ENCODE measurements at regions not wholly inside any gene's neighbourhood (a gene's known extent, or its start where the extent isn't known, plus 50 kb on each side); places are given as distances from the start of the nearest gene placed in this dataset.

DNA sequence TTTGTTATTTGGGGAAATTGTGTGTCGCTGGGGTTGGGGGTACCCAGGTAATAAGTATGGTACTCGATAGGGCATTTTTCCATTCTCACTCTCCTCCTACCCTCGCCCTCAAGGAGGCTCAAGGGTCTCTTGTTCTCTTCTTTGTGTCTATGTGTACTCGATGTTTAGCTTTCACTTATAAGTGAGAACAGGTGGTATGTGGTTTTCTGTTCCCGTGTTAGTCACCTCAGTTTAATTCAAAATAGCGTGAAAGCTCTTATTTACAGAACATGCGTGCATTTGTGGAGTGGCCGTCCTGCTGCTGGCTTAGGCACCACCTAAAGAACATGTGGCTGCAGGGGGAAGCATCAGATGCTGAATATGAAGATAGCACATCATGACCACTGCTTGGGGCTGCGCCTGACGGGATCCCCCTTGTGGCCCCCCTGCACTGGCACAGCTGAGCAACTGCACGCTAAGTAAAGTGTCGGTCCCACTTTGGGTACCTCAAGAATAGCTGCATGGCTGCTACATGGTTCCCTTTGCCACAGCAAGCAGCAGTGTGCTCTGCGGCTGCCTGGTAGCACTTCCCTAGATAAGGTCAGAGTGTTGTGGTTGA, 569.0 kb downstream of the DCDC2C start:
- in situ Hi-C loops (cut with HindIII; ENCODE audit: low pct_unique_long_range_greater_than_20kb, low sequenced_read_pairs) = no loop called here

DNA sequence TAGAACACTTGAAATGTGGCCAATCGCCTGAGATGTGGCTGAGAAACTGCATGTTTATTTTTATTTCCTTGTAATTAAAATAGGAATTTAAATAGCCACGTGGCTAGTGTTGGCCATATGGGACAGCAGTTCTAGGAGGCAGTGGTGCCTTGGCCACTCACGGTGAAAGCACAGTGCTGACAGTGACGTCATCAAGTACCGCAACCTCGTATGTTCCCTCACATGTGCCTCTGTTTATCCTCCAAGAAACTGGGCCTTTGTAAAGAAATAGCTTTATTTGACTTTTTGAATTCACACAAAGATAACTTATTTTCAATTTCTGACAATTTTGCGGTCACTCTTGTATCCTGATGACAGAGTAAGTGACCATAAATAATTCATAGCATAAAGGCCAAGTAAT, 575.0 kb downstream of the DCDC2C start:
- in situ Hi-C loops (cut with HindIII; ENCODE audit: low pct_unique_long_range_greater_than_20kb, low sequenced_read_pairs) = no loop called here
- no peak for DNase-seq (ENCODE audit: low read depth)

More for the DNA sequence above, 569.0 kb downstream of the DCDC2C start:
- DNase-seq (ENCODE audit: low read depth) = no peak

GRCh38 chr2:4279431-4279830, 576.1 kb downstream of the DCDC2C start:
- in situ Hi-C loops (cut with HindIII; ENCODE audit: low pct_unique_long_range_greater_than_20kb, low sequenced_read_pairs) = no loop called here
- no peak for DNase-seq (ENCODE audit: low read depth)

GRCh38 chr2:4291430-4291829, 588.1 kb downstream of the DCDC2C start:
- in situ Hi-C loops (cut with HindIII; ENCODE audit: low pct_unique_long_range_greater_than_20kb, low sequenced_read_pairs) = no loop called here
- no peak for DNase-seq (ENCODE audit: low read depth)

DNA sequence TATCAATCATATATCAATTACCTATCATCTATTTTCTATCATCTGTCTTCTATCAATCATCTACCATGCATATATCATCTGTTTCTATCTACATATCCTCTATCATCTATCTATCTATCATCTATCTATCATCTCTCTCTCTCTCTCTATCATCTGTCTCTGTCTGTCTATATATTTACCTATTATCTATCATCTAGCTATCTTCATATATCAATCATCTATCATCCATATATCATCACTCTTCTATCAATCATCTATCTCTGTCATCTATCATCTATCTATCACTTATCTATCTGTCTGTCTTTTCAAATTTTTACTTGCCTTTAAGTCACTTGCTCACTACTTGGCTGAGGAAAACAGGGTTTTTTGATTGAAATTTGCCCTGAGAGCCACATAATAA, 592.3 kb downstream of the DCDC2C start:
- no peak for DNase-seq (ENCODE audit: low read depth)
- in situ Hi-C loops (cut with HindIII; ENCODE audit: low pct_unique_long_range_greater_than_20kb, low sequenced_read_pairs) = no loop called here

- DNase-seq (ENCODE audit: low read depth) = no peak
- in situ Hi-C loops (cut with HindIII; ENCODE audit: low pct_unique_long_range_greater_than_20kb, low sequenced_read_pairs) = no loop called here
These were observed 597.2 kb downstream of the DCDC2C start for GRCh38 chr2:4300616-4301015.

DNA sequence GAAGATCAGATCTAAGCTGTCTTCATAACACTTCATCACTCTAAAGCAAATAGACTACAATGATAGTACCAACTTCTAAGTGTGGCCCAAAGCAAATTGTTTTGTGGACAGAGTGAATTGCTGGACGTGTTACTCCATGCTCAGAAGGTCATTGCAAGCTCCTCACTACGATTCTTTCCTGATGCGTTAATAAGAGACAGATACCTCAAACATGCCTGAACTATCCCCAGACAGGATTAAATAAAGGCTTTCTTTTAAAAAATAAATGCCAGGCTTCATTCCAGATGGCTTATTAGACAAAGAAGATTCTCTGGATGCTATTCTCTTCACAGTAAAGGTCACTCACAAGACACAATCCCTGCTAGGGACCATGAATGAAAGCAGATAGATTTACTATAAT, 621.2 kb downstream of the DCDC2C start:
- DNase-seq (ENCODE audit: low read depth) = no peak
- in situ Hi-C loops (cut with HindIII; ENCODE audit: low pct_unique_long_range_greater_than_20kb, low sequenced_read_pairs) = no loop called here

GRCh38 chr2:4336864-4337263, 633.5 kb downstream of the DCDC2C start:
- no peak for DNase-seq (ENCODE audit: low read depth)
- in situ Hi-C loops (cut with HindIII; ENCODE audit: low pct_unique_long_range_greater_than_20kb, low sequenced_read_pairs) = no loop called here

- DNase-seq (ENCODE audit: low read depth) = no peak
- in situ Hi-C loops (cut with HindIII; ENCODE audit: low pct_unique_long_range_greater_than_20kb, low sequenced_read_pairs) = no loop called here
These were observed 635.0 kb downstream of the DCDC2C start for GRCh38 chr2:4338345-4338744.

DNA sequence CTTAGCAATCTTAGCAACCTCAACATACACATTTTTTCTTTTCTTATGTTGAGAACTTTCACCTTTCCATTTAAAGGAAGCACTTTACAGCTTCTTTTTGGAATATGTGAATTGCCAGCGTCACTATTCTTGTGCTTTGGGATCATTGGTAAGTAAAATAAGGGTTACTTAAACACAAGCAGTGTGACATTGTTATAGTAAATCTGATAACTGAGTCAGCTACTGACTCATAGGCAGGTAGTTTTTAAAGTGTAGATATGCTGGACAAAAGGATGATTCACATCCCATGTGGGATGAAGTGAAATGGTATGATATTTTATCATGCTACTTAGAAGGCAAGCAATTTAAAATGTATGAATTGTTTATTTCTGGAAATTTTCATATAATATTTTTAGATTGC, 637.2 kb downstream of the DCDC2C start:
- in situ Hi-C loops (cut with HindIII; ENCODE audit: low pct_unique_long_range_greater_than_20kb, low sequenced_read_pairs) = no loop called here

DNA sequence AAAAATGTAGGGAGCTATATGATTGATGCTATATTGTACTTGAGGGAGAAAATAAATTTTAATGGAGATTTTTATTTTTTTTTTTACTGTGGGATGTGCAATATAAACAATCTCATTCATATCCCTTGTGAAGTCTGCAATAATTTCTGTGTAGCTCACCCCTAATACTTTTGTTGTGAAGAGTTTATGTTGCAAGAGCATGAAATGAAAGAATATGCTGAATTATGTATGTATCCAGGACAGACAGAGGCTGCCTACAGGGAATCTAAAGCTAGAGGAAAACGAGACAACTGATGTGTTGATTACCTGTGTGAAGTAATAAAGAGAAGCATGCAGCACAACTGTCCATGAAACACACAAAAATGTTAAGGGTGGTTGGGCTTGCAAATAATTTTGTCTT, 643.3 kb downstream of the DCDC2C start:
- in situ Hi-C loops (cut with HindIII; ENCODE audit: low pct_unique_long_range_greater_than_20kb, low sequenced_read_pairs) = no loop called here
- no peak for DNase-seq (ENCODE audit: low read depth)

More for the DNA sequence above, 637.2 kb downstream of the DCDC2C start:
- DNase-seq (ENCODE audit: low read depth) = peak; percentile 5

- in situ Hi-C loops (cut with HindIII; ENCODE audit: low pct_unique_long_range_greater_than_20kb, low sequenced_read_pairs) = no loop called here
These were observed 650.3 kb downstream of the DCDC2C start for GRCh38 chr2:4353668-4354067.

DNA sequence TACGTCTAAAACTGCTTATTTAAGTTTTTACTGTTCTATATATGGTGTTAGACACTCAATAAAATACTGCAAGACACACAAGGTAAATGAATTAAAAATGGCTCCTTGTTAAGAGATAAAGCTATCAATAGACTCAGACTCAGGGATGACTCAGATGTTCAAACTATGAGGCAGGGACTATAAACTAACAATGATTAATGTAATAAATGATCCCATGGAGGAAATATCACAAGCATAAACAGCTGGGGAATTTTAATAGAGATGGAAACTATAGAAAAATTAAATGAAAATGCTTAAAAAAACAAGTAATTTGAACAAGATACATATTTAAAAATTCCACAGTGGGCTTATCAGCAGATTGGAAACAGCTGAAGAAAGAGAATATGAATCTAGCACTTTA, 650.8 kb downstream of the DCDC2C start:
- in situ Hi-C loops (cut with HindIII; ENCODE audit: low pct_unique_long_range_greater_than_20kb, low sequenced_read_pairs) = no loop called here
- no peak for DNase-seq (ENCODE audit: low read depth)

More at GRCh38 chr2:4353668-4354067, 650.3 kb downstream of the DCDC2C start:
- DNase-seq (ENCODE audit: low read depth) = no peak

DNA sequence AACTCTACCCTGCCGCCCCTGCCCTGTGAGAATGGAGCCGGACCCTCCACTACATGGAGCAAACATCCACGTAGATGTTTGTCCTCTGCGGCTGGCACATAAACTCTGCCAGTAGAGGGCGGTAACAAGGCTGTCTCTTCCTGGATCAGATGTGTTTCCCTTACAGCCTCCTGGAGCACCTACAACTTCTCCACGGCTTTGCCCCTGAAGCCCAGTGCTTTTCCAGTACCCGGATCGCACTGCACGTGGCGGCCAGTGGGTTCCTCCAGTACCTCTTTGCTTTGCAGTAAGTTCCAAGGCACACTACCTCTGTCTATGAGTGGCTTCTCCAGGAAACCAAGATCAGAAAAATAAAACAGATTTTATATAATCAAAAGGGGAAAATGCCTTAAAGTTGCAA, 651.3 kb downstream of the DCDC2C start:
- peak; percentile 2 for DNase-seq (ENCODE audit: low read depth)
- in situ Hi-C loops (cut with HindIII; ENCODE audit: low pct_unique_long_range_greater_than_20kb, low sequenced_read_pairs) = no loop called here

- in situ Hi-C loops (cut with HindIII; ENCODE audit: low pct_unique_long_range_greater_than_20kb, low sequenced_read_pairs) = no loop called here
- DNase-seq (ENCODE audit: low read depth) = no peak
These were observed 652.7 kb downstream of the DCDC2C start for GRCh38 chr2:4356109-4356508.

DNA sequence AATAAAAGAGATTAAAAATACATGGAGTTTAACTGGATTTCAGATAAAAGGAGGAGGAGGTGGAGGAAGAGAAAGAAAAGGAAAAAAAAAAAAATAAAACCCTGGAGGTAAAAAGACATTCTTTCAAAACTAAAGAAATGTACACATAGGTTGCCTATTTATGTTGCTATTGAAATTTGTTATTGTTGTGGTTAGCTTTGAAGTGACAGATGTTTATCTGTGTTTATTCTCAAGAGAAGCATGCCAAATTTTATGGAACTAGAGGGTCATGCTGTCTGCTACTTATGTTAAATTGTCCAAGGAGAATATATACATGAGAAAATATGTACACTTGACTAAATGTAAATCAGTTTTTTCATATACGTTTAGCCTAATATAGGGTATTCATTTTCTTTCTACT, 653.2 kb downstream of the DCDC2C start:
- in situ Hi-C loops (cut with HindIII; ENCODE audit: low pct_unique_long_range_greater_than_20kb, low sequenced_read_pairs) = no loop called here
- DNase-seq (ENCODE audit: low read depth) = no peak

- in situ Hi-C loops (cut with HindIII; ENCODE audit: low pct_unique_long_range_greater_than_20kb, low sequenced_read_pairs) = no loop called here
- no peak for DNase-seq (ENCODE audit: low read depth)
These were observed 653.7 kb downstream of the DCDC2C start for GRCh38 chr2:4357121-4357520.

GRCh38 chr2:4358837-4359236, 655.5 kb downstream of the DCDC2C start:
- in situ Hi-C loops (cut with HindIII; ENCODE audit: low pct_unique_long_range_greater_than_20kb, low sequenced_read_pairs) = no loop called here
- no peak for DNase-seq (ENCODE audit: low read depth)

DNA sequence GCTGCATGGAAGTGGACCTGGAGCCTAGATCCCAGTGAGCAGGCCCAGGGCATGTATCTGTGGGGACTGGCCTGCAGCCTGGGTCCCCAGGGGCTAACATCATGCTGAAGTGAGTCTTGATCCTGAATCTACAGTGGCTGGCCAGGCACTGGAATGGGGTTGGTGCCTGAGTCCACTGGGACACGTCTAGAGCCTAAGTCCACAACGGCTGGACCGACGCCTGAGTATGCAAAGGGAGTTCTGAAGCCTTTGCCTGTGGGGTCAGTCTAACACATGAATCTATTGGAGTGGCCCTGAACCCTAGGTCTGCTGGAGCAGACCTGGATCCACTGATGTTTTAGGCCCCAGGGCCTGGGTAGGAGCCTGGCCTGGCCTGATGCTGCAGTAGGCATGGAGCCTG, 665.5 kb downstream of the DCDC2C start:
- no peak for DNase-seq (ENCODE audit: low read depth)
- in situ Hi-C loops (cut with HindIII; ENCODE audit: low pct_unique_long_range_greater_than_20kb, low sequenced_read_pairs) = no loop called here

DNA sequence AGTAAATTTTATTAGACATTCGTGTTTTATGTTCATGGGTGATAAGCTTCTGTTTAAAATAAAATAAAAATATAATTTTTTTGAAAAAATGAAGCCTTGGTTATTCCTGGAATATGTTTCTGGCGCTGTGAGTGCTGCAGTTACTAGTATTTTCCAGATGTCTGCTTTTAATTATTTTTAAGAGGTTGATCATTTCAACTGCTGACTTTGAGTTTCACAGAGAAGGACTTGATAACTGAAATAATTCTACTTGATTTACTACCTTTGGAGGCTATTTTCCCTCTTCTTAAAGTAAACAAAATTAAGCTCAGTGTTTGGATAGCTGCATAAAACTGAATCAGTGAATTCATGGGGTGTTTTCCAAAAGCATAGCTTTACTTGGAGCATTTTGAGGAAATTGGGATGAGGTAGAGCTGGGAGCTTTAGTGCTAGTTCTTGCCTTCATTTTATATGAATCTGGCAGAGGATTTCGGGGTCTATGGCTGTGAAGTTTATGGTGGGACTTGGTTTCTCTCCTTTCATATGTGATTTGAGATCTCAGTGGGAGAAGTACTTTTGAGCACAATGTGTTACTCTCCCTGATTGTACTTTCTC, 666.5 kb downstream of the DCDC2C start:
- DNase-seq (ENCODE audit: low read depth) = no peak

More for the DNA sequence above, 666.5 kb downstream of the DCDC2C start:
- in situ Hi-C loops (cut with HindIII; ENCODE audit: low pct_unique_long_range_greater_than_20kb, low sequenced_read_pairs) = no loop called here

Measured in Caki2 (cell line).